ENCODE measurements at regions not wholly inside any gene's neighbourhood (a gene's known extent, or its start where the extent isn't known, plus 50 kb on each side); places are given as distances from the start of the nearest gene placed in this dataset.

DNA sequence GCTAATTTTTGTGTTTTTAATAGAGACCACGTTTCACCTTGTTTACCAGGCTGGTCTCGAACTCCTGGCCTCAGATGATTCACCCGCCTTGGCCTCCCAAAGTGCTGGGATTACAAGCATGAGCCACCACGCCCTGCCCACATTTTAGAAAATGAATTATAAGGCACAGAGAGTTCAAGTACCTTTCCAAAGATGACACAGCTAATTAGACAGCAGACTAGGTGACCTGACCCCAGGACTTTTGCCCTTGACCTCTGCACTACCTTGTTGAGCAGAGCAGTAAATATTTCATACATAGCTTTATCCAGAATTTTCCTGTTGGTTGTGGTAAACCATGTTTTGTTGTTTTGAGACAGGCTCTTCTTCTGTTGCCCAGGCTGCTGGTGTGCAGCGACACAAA lies 131.3 kb upstream of the KCTD7 start:
- no peak overlapping the region for H3K9ac ChIP-seq (replicated peaks; ENCODE audit: extremely low read depth, insufficient read depth, low read length)

GRCh38 chr7:66500087-66500486 lies 128.6 kb upstream of the KCTD7 start:
- CTCF ChIA-PET = no interaction called here
- Histone ChIP-seq H3K79me2 (ENCODE audit: control insufficient read depth, insufficient read depth, low read length) (no peaks in the 10 kb centered on the region), H3K4me1 (ENCODE audit: control insufficient read depth, extremely low read depth, insufficient read depth, low read length) (no peaks in the 10 kb centered on the region), H3K9me3 (replicated peaks; ENCODE audit: control insufficient read depth, insufficient read depth, low read length) (no peaks in the 10 kb centered on the region), H3K4me2 (ENCODE audit: insufficient read depth, low read length) (no peak overlapping the region), H4K20me1 (replicated peaks; ENCODE audit: control insufficient read depth, extremely low read depth, insufficient read depth, low read length) (no peaks in the 10 kb centered on the region), H3K27me3 (ENCODE audit: control insufficient read depth in 2 of 2, insufficient read depth in 2 of 2, low read length in 2 of 2) (no peaks in the 10 kb centered on the region), H3K9me1 (replicated peaks; ENCODE audit: control insufficient read depth, extremely low read depth, insufficient read depth, low read length) (no peaks in the 10 kb centered on the region), H2AFZ (ENCODE audit: low read depth, low read length) (no peak overlapping the region), H3K4me3 (replicated peaks in 1 of 3; ENCODE audit: insufficient read depth in 1 of 3, low read depth in 1 of 3, low read length in 3 of 3) (no peak overlapping the region), H3K36me3 (ENCODE audit: control insufficient read depth in 2 of 2, extremely low read depth in 1 of 2, insufficient read depth in 2 of 2, low read length in 2 of 2) (no peaks in the 10 kb centered on the region), H3K9ac (replicated peaks; ENCODE audit: extremely low read depth, insufficient read depth, low read length) (no peak overlapping the region), H3K27ac (ENCODE audit: insufficient read depth, low read depth, low read length) (no peak overlapping the region)
- POLR2A ChIA-PET = no interaction called here
- BruUV-seq (replicated peaks) = no TSS peak
- DNase-seq (ENCODE audit: low read depth, low spot score) (no peak), FAIRE-seq (no peak)
- TF ChIP-seq POLR2A (IDR thresholded peaks at IDR 0.05; ENCODE audit: low read depth, low read length) = no peak
- TF ChIP-seq GATA2 (IDR thresholded peaks at IDR 0.05; ENCODE audit: insufficient read depth, insufficient read length, low read depth, low read length) = no peak
- TF ChIP-seq, protein P1, sequence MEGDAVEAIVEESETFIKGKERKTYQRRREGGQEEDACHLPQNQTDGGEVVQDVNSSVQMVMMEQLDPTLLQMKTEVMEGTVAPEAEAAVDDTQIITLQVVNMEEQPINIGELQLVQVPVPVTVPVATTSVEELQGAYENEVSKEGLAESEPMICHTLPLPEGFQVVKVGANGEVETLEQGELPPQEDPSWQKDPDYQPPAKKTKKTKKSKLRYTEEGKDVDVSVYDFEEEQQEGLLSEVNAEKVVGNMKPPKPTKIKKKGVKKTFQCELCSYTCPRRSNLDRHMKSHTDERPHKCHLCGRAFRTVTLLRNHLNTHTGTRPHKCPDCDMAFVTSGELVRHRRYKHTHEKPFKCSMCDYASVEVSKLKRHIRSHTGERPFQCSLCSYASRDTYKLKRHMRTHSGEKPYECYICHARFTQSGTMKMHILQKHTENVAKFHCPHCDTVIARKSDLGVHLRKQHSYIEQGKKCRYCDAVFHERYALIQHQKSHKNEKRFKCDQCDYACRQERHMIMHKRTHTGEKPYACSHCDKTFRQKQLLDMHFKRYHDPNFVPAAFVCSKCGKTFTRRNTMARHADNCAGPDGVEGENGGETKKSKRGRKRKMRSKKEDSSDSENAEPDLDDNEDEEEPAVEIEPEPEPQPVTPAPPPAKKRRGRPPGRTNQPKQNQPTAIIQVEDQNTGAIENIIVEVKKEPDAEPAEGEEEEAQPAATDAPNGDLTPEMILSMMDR (IDR thresholded peaks at IDR 0.05; ENCODE audit: extremely low read depth in 1 of 2, insufficient read depth in 1 of 2, low read depth in 1 of 2, low read length in 2 of 2) = no peak
- TF ChIP-seq, protein P2, sequence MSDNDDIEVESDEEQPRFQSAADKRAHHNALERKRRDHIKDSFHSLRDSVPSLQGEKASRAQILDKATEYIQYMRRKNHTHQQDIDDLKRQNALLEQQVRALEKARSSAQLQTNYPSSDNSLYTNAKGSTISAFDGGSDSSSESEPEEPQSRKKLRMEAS (IDR thresholded peaks at IDR 0.05; ENCODE audit: insufficient read depth, insufficient read length) = no peak
- intact Hi-C loops (cut with micrococcal nuclease) (no loop called here), dilution Hi-C loops (cut with MboI; ENCODE audit: extremely low pct_ligation_motif_present, low sequenced_read_pairs) (no loop called here)

More for the DNA sequence above, 131.3 kb upstream of the KCTD7 start:
- Histone ChIP-seq H3K4me3 (replicated peaks in 1 of 3; ENCODE audit: insufficient read depth in 1 of 3, low read depth in 1 of 3, low read length in 3 of 3) (no peak overlapping the region), H3K79me2 (ENCODE audit: control insufficient read depth, insufficient read depth, low read length) (no peaks in the 10 kb centered on the region), H2AFZ (ENCODE audit: low read depth, low read length) (no peak overlapping the region), H3K9me1 (replicated peaks; ENCODE audit: control insufficient read depth, extremely low read depth, insufficient read depth, low read length) (no peaks in the 10 kb centered on the region), H4K20me1 (replicated peaks; ENCODE audit: control insufficient read depth, extremely low read depth, insufficient read depth, low read length) (no peaks in the 10 kb centered on the region), H3K4me1 (ENCODE audit: control insufficient read depth, extremely low read depth, insufficient read depth, low read length) (peaks cover 4% of the 10 kb centered on the region), H3K27me3 (ENCODE audit: control insufficient read depth in 2 of 2, insufficient read depth in 2 of 2, low read length in 2 of 2) (no peaks in the 10 kb centered on the region), H3K27ac (ENCODE audit: insufficient read depth, low read depth, low read length) (no peak overlapping the region), H3K9me3 (replicated peaks; ENCODE audit: control insufficient read depth, insufficient read depth, low read length) (no peaks in the 10 kb centered on the region), H3K4me2 (ENCODE audit: insufficient read depth, low read length) (no peak overlapping the region), H3K36me3 (ENCODE audit: control insufficient read depth in 2 of 2, extremely low read depth in 1 of 2, insufficient read depth in 2 of 2, low read length in 2 of 2) (no peaks in the 10 kb centered on the region)
- dilution Hi-C loops (cut with MboI; ENCODE audit: extremely low pct_ligation_motif_present, low sequenced_read_pairs) = no loop called here
- DNase-seq (ENCODE audit: low read depth, low spot score) (no peak), FAIRE-seq (no peak)
- BruUV-seq (replicated peaks) = no TSS peak
- ChIA-PET CTCF (no interaction called here), POLR2A (no interaction called here)
- TF ChIP-seq POLR2AphosphoS5 (IDR thresholded peaks at IDR 0.05; ENCODE audit: insufficient read depth, low read depth, low read length) (no peak), FOS (IDR thresholded peaks at IDR 0.05; ENCODE audit: borderline replicate concordance, insufficient read depth, low read length) (no peak)
- TF ChIP-seq, protein P2 (IDR thresholded peaks at IDR 0.05; ENCODE audit: insufficient read depth, insufficient read length) = no peak
- intact Hi-C loops (cut with micrococcal nuclease) = loop anchor here (10.0 kb wide), 2 partner anchors 293 to 383 kb away; partner anchors contain the start of genes CRCP and TPST1
